ENCODE measurements at regions not wholly inside any gene's neighbourhood (a gene's known extent, or its start where the extent isn't known, plus 50 kb on each side); places are given as distances from the start of the nearest gene placed in this dataset.

GRCh38 chr16:17560548-17560947 is 89.8 kb upstream of the XYLT1 start:
- TF ChIP-seq CTCF (IDR thresholded peaks at IDR 0.05; ENCODE audit: low read depth, low read length) = no peak
- DNase-seq (ENCODE audit: low read depth, low spot score) = no peak
- in situ Hi-C loops (cut with HindIII; ENCODE audit: low sequenced_read_pairs) = no loop called here
- H3K4me3 ChIP-seq (ENCODE audit: low read depth, low read length) = no peak overlapping the region

GRCh38 chr16:17559394-17559793 is 88.6 kb upstream of the XYLT1 start:
- in situ Hi-C loops (cut with HindIII; ENCODE audit: low sequenced_read_pairs) = no loop called here
- no peak for DNase-seq (ENCODE audit: low read depth, low spot score)
- no peak for TF ChIP-seq CTCF (IDR thresholded peaks at IDR 0.05; ENCODE audit: low read depth, low read length)
- no peak overlapping the region for H3K4me3 ChIP-seq (ENCODE audit: low read depth, low read length)

GRCh38 chr16:17557949-17558348 is 87.2 kb upstream of the XYLT1 start:
- H3K4me3 ChIP-seq (ENCODE audit: low read depth, low read length) = no peak overlapping the region
- in situ Hi-C loops (cut with HindIII; ENCODE audit: low sequenced_read_pairs) = no loop called here
- DNase-seq (ENCODE audit: low read depth, low spot score) = no peak
- TF ChIP-seq CTCF (IDR thresholded peaks at IDR 0.05; ENCODE audit: low read depth, low read length) = no peak

- no peak for DNase-seq (ENCODE audit: low read depth, low spot score)
- H3K4me3 ChIP-seq (ENCODE audit: low read depth, low read length) = no peak overlapping the region
- TF ChIP-seq CTCF (IDR thresholded peaks at IDR 0.05; ENCODE audit: low read depth, low read length) = no peak
- in situ Hi-C loops (cut with HindIII; ENCODE audit: low sequenced_read_pairs) = no loop called here
Observed at GRCh38 chr16:17557480-17557879, 86.7 kb upstream of the XYLT1 start.

- DNase-seq (ENCODE audit: low read depth, low spot score) = peak; percentile 43
- peak; percentile 74 for TF ChIP-seq CTCF (IDR thresholded peaks at IDR 0.05; ENCODE audit: low read depth, low read length)
- in situ Hi-C loops (cut with HindIII; ENCODE audit: low sequenced_read_pairs) = no loop called here
- H3K4me3 ChIP-seq (ENCODE audit: low read depth, low read length) = no peak overlapping the region
Observed at GRCh38 chr16:17556276-17557052, 85.7 kb upstream of the XYLT1 start.

GRCh38 chr16:17555176-17555575 is 84.4 kb upstream of the XYLT1 start:
- in situ Hi-C loops (cut with HindIII; ENCODE audit: low sequenced_read_pairs) = no loop called here
- no peak overlapping the region for H3K4me3 ChIP-seq (ENCODE audit: low read depth, low read length)

More at GRCh38 chr16:17555176-17555575, 84.4 kb upstream of the XYLT1 start:
- peak; percentile 80 for DNase-seq (ENCODE audit: low read depth, low spot score)
- no peak for TF ChIP-seq CTCF (IDR thresholded peaks at IDR 0.05; ENCODE audit: low read depth, low read length)

Measured in astrocyte of the spinal cord (primary cell).